MM.1S (cell line): ENCODE measurements at regions not wholly inside any gene's neighbourhood (a gene's known extent, or its start where the extent isn't known, plus 50 kb on each side); places are given as distances from the start of the nearest gene placed in this dataset.

Experiments used
- DNase-seq: peaks from one replicate; pipeline ENCODE4 v3.0.0-alpha.2; 2015
- H2AFZ ChIP-seq: fragments of 300-600 bp; sonication (generic); 2 replicates; pipeline ENCODE4 v1.6.0; 2016; ENCODE audit warnings: antibody characterized with exemption, low read length
- H3F3A ChIP-seq: fragments of 300-600 bp; sonication (generic); 2 replicates; pipeline ENCODE4 v1.6.1; 2016; ENCODE audit warnings: mild to moderate bottlenecking, antibody characterized with exemption, low read length, moderate library complexity, mixed read lengths; ENCODE audit not compliant: insufficient read depth
- H3K27ac ChIP-seq: fragments of 300-600 bp; sonication (generic); 2 replicates; pipeline ENCODE4 v1.5.1; 2016; ENCODE audit warnings: mild to moderate bottlenecking, low read length
- H3K27me3 ChIP-seq: fragments of 300-600 bp; sonication (generic); replicated peaks from 2 replicates; pipeline ENCODE4 v1.6.0; 2016; ENCODE audit warnings: low read length; ENCODE audit not compliant: insufficient read depth
- H3K36me3 ChIP-seq: fragments of 300-600 bp; sonication (generic); replicated peaks from 2 replicates; pipeline ENCODE4 v1.6.1; 2016; ENCODE audit warnings: mild to moderate bottlenecking, low read length, mixed read lengths; ENCODE audit not compliant: insufficient read depth
- H3K4me1 ChIP-seq: fragments of 300-600 bp; sonication (generic); 2 replicates; pipeline ENCODE4 v1.6.1; 2016; ENCODE audit warnings: low read length, mixed read lengths
- H3K4me2 ChIP-seq: fragments of 300-600 bp; sonication (generic); 2 replicates; pipeline ENCODE4 v1.6.0; 2016; ENCODE audit warnings: low read depth, low read length
- H3K4me3 ChIP-seq: fragments of 300-600 bp; sonication (generic); 2 replicates; pipeline ENCODE4 v1.5.1; 2016; ENCODE audit warnings: low read length, mixed read lengths
- H3K79me2 ChIP-seq: fragments of 300-600 bp; sonication (generic); 2 replicates; pipeline ENCODE4 v1.6.1; 2016; ENCODE audit warnings: mixed run types, low read length, mixed read lengths
- H3K9ac ChIP-seq: fragments of 300-600 bp; sonication (generic); 2 replicates; pipeline ENCODE4 v1.6.1; 2016; ENCODE audit warnings: low read length, mixed read lengths
- H3K9me2 ChIP-seq: fragments of 300-600 bp; sonication (generic); replicated peaks from 2 replicates; pipeline ENCODE4 v1.6.1; 2016; ENCODE audit warnings: mild to moderate bottlenecking, low read length, mixed read lengths; ENCODE audit not compliant: insufficient read depth
- H3K9me3 ChIP-seq: fragments of 300-600 bp; sonication (generic); replicated peaks from 2 replicates; pipeline ENCODE4 v1.6.1; 2016; ENCODE audit warnings: mild to moderate bottlenecking, low read length, mixed read lengths; ENCODE audit not compliant: insufficient read depth
- H4K20me1 ChIP-seq: fragments of 300-600 bp; sonication (generic); 2 replicates; pipeline ENCODE4 v1.6.1; 2016; ENCODE audit warnings: mild to moderate bottlenecking, low read length, moderate library complexity, mixed read lengths; ENCODE audit not compliant: insufficient read depth
- CTCF ChIP-seq: fragments of 300-600 bp; sonication (generic); IDR thresholded peaks from 2 replicates; pipeline ENCODE4 v1.5.1; 2016; ENCODE audit warnings: antibody characterized with exemption, low read length, mixed read lengths
- EZH2 ChIP-seq: fragments of 300-600 bp; sonication (generic); optimal IDR thresholded peaks from 2 replicates; pipeline ENCODE3; 2017; ENCODE audit warnings: low read depth, mild to moderate bottlenecking, antibody characterized with exemption, low read length, mixed read lengths
- EZH2phosphoT487 ChIP-seq: fragments of 300-600 bp; sonication (generic); IDR thresholded peaks from 2 replicates; pipeline ENCODE4 v1.6.1; 2018; ENCODE audit warnings: antibody characterized with exemption, low read length

- Histone ChIP-seq H3K4me2 (no peak overlapping the region), H4K20me1 (no peaks in the 10 kb centered on the region), H3K36me3 (no peaks in the 10 kb centered on the region), H2AFZ (no peak overlapping the region), H3K9me2 (no peaks in the 10 kb centered on the region), H3K4me1 (no peaks in the 10 kb centered on the region), H3K9ac (no peak overlapping the region), H3K27me3 (no peaks in the 10 kb centered on the region), H3K79me2 (no peaks in the 10 kb centered on the region), H3K4me3 (no peak overlapping the region), H3K27ac (no peak overlapping the region), H3F3A (no peaks in the 10 kb centered on the region), H3K9me3 (no peaks in the 10 kb centered on the region)
- peak; percentile 48 for DNase-seq
- TF ChIP-seq EZH2phosphoT487 (no peak), CTCF (peak; percentile 52)
Observed at GRCh38 chr10:117860823-117861222, 185.9 kb downstream of the RAB11FIP2 start.

GRCh38 chr10:117861329-117861728 lies 185.4 kb downstream of the RAB11FIP2 start:
- TF ChIP-seq EZH2: no peak
- TF ChIP-seq EZH2phosphoT487: no peak
- no peak for TF ChIP-seq CTCF
- Histone ChIP-seq H3K79me2 (no peaks in the 10 kb centered on the region), H3K4me2 (no peak overlapping the region), H3K27ac (no peak overlapping the region), H3K27me3 (no peaks in the 10 kb centered on the region), H3F3A (no peaks in the 10 kb centered on the region), H3K9ac (no peak overlapping the region), H3K9me3 (no peaks in the 10 kb centered on the region), H2AFZ (no peak overlapping the region), H3K4me1 (no peaks in the 10 kb centered on the region), H3K36me3 (no peaks in the 10 kb centered on the region), H4K20me1 (no peaks in the 10 kb centered on the region), H3K9me2 (no peaks in the 10 kb centered on the region), H3K4me3 (no peak overlapping the region)
- DNase-seq: no peak

GRCh38 chr10:117863771-117864170 lies 183.0 kb downstream of the RAB11FIP2 start:
- Histone ChIP-seq H3K79me2 (no peaks in the 10 kb centered on the region), H4K20me1 (no peaks in the 10 kb centered on the region), H3K4me1 (no peaks in the 10 kb centered on the region), H3K27ac (no peak overlapping the region), H3F3A (no peaks in the 10 kb centered on the region), H3K4me3 (no peak overlapping the region), H2AFZ (no peak overlapping the region), H3K9me2 (no peaks in the 10 kb centered on the region), H3K9me3 (no peaks in the 10 kb centered on the region), H3K4me2 (no peak overlapping the region), H3K9ac (no peak overlapping the region), H3K27me3 (no peaks in the 10 kb centered on the region), H3K36me3 (no peaks in the 10 kb centered on the region)
- no peak for DNase-seq
- TF ChIP-seq EZH2 (no peak), CTCF (no peak), EZH2phosphoT487 (no peak)

GRCh38 chr10:117865945-117866344 lies 180.8 kb downstream of the RAB11FIP2 start:
- H2AFZ ChIP-seq: no peak overlapping the region
- no peaks in the 10 kb centered on the region for H3K9me3 ChIP-seq
- no peak for DNase-seq
- no peak overlapping the region for H3K4me3 ChIP-seq
- H3K27ac ChIP-seq: no peak overlapping the region
- no peaks in the 10 kb centered on the region for H4K20me1 ChIP-seq
- H3K9me2 ChIP-seq: no peaks in the 10 kb centered on the region
- no peak overlapping the region for H3K4me2 ChIP-seq
- H3K27me3 ChIP-seq: no peaks in the 10 kb centered on the region
- no peaks in the 10 kb centered on the region for H3F3A ChIP-seq
- H3K79me2 ChIP-seq: no peaks in the 10 kb centered on the region
- no peaks in the 10 kb centered on the region for H3K36me3 ChIP-seq
- H3K9ac ChIP-seq: no peak overlapping the region
- H3K4me1 ChIP-seq: no peaks in the 10 kb centered on the region
- no peak for TF ChIP-seq CTCF
- TF ChIP-seq EZH2: no peak
- TF ChIP-seq EZH2phosphoT487: no peak
